ENCODE measurements at regions not wholly inside any gene's neighbourhood (a gene's known extent, or its start where the extent isn't known, plus 50 kb on each side); places are given as distances from the start of the nearest gene placed in this dataset.

DNA sequence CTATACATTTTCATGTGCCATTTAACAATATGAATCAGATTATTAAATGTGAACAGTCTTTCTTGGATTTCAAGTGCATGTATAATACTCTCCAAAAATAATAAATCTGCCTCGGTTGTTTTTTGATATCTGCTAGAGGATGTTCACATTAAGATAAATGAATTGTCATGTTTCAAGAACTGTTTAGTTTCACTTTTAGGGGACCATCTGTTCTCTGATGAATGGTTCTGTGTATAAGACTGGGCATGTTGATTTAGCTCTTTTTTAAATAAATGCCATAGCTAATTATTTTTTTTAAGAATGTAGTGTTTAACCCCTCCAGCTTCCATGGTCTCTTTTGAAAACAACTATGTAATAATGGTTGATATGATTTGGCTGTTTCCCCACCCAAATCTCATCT, 1245.1 kb upstream of the ADGRL4 start:
- Histone ChIP-seq H3K4me3 (no peak overlapping the region), H3K4me1 (peaks cover 0 to 7% (median 0%) of the 10 kb centered on the region in 3 donors), H3K9me3 (no peaks in the 10 kb centered on the region), H3K36me3 (no peaks in the 10 kb centered on the region), H3K27ac (no peak overlapping the region), H3K27me3 (no peaks in the 10 kb centered on the region)
- WGBS, 2 donors, result 14 to 26% methylated on average over 1 of the region's 1 CpG
- DNase-seq, result no peak
- intact Hi-C loops (cut with DNase I), result no loop called here
- TF ChIP-seq, protein P1, sequence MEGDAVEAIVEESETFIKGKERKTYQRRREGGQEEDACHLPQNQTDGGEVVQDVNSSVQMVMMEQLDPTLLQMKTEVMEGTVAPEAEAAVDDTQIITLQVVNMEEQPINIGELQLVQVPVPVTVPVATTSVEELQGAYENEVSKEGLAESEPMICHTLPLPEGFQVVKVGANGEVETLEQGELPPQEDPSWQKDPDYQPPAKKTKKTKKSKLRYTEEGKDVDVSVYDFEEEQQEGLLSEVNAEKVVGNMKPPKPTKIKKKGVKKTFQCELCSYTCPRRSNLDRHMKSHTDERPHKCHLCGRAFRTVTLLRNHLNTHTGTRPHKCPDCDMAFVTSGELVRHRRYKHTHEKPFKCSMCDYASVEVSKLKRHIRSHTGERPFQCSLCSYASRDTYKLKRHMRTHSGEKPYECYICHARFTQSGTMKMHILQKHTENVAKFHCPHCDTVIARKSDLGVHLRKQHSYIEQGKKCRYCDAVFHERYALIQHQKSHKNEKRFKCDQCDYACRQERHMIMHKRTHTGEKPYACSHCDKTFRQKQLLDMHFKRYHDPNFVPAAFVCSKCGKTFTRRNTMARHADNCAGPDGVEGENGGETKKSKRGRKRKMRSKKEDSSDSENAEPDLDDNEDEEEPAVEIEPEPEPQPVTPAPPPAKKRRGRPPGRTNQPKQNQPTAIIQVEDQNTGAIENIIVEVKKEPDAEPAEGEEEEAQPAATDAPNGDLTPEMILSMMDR (IDR thresholded peaks at IDR 0.05), result no peak
- no peak for TF ChIP-seq POLR2A (IDR thresholded peaks at IDR 0.05)

DNA sequence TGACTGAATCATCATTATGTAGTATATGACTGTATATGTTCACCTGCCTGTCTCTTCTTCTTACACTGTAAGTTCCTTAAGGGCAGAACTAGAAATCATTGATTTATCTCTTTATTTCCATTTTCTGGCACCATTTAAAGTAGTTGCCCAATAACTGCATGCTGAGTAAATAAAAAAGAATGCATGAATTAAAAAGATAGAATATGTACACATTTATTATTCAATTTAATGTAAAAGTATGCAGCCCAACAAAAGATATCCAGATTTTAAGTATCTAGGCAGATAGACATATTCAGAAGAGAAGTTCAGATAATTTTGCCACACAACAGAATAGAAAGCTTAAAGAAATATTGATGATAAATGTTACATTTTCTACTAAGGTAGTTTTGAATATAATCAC, 1244.6 kb upstream of the ADGRL4 start:
- intact Hi-C loops (cut with DNase I), result no loop called here
- no peaks in the 10 kb centered on the region for H3K36me3 ChIP-seq
- peaks cover 0 to 7% (median 0%) of the 10 kb centered on the region in 3 donors for H3K4me1 ChIP-seq
- no peak overlapping the region for H3K27ac ChIP-seq
- DNase-seq, result no peak
- TF ChIP-seq, protein P1 (IDR thresholded peaks at IDR 0.05), result no peak
- TF ChIP-seq POLR2A (IDR thresholded peaks at IDR 0.05), result no peak
- H3K27me3 ChIP-seq, result no peaks in the 10 kb centered on the region
- H3K4me3 ChIP-seq, result no peak overlapping the region
- no peaks in the 10 kb centered on the region for H3K9me3 ChIP-seq

DNA sequence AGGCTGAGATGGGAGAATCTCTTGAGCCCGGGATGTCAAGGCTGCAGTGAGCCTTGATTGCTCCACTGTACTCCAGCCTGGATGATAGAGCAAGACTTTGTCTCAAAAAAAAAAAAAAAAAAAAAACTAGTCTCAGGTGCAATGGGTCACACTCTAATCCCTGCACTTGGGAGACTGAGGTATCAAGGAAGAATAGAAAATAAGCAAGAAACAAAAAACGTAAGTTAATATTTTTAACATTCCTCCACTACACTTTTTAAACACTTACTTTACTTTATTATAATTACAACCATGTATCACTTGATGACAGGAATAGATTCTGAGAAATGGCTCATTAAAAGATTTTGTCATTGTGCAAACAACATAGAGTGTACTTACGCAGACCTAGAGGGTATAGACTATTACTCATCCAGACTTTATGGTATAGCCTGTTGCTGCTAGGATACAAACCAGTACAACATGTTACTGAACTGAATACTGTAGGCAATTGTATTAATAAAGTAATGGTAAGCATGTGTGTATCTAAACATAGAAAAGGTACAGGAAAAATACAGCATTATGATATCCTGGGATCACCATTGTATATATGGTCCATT, 1244.1 kb upstream of the ADGRL4 start:
- 63 to 65% methylated on average over 3 of the region's 3 CpGs for WGBS, 2 donors
- no peak overlapping the region for H3K27ac ChIP-seq
- no peaks in the 10 kb centered on the region for H3K9me3 ChIP-seq
- no peak overlapping the region for H3K4me3 ChIP-seq
- H3K4me1 ChIP-seq, result peaks cover 0 to 7% (median 0%) of the 10 kb centered on the region in 3 donors
- no peaks in the 10 kb centered on the region for H3K36me3 ChIP-seq
- intact Hi-C loops (cut with DNase I), result no loop called here
- no peak for DNase-seq
- H3K27me3 ChIP-seq, result no peaks in the 10 kb centered on the region
- TF ChIP-seq, protein P1 (IDR thresholded peaks at IDR 0.05), result no peak
- no peak for TF ChIP-seq POLR2A (IDR thresholded peaks at IDR 0.05)

DNA sequence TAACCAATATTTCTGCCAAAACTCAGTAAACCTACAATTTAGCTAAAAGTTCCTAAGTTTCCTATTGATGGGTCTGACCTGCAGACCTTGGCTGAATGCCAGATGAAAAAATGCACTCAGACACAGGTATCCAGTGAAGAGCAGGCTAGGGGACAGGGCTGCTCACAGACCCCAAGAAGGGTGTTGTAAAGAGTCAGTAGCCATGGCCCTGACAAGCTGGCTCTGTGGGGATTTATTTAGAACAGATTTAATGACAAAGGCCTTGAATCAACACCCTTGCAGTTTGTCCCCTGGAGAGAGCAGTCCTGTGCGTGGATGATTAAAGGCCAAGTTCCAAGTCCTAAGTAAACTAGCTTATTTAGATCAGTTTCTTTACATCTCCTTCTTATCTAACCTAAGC, 1243.2 kb upstream of the ADGRL4 start:
- DNase-seq, result no peak
- Histone ChIP-seq H3K27me3 (no peaks in the 10 kb centered on the region), H3K9me3 (no peaks in the 10 kb centered on the region), H3K4me1 (peaks cover 0 to 7% (median 0%) of the 10 kb centered on the region in 3 donors), H3K36me3 (no peaks in the 10 kb centered on the region), H3K4me3 (no peak overlapping the region), H3K27ac (no peak overlapping the region)
- TF ChIP-seq, protein P1 (IDR thresholded peaks at IDR 0.05), result no peak
- TF ChIP-seq POLR2A (IDR thresholded peaks at IDR 0.05), result no peak
- 78 to 86% methylated on average over 1 of the region's 1 CpG for WGBS, 2 donors
- intact Hi-C loops (cut with DNase I), result no loop called here

DNA sequence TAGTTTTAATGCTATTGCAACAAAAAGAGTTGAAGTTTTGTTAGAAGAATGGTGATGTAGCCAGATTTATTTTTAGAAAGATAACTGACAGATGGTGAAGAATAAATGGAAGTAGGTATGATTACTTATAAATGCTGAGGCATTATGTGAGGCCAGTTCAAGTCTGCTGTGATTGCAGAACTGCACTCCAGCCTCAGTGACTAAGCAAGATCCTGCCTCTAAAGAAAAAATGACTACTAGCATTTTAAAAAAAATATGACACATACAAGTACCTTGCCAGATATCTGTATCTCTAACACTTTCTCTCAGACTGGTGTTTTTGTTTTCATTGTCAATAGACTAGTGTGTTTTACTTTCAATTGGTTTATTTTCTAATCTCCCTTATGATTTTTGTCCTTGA, 1242.4 kb upstream of the ADGRL4 start:
- H3K4me1 ChIP-seq, result peaks cover 0 to 7% (median 0%) of the 10 kb centered on the region in 3 donors
- intact Hi-C loops (cut with DNase I), result no loop called here
- no peak for TF ChIP-seq POLR2A (IDR thresholded peaks at IDR 0.05)
- TF ChIP-seq, protein P1 (IDR thresholded peaks at IDR 0.05), result no peak
- no peaks in the 10 kb centered on the region for H3K36me3 ChIP-seq
- DNase-seq, result no peak
- no peak overlapping the region for H3K4me3 ChIP-seq
- H3K9me3 ChIP-seq, result no peaks in the 10 kb centered on the region
- H3K27ac ChIP-seq, result no peak overlapping the region
- no peaks in the 10 kb centered on the region for H3K27me3 ChIP-seq
